SK-N-MC (cell line): ENCODE measurements at regions not wholly inside any gene's neighbourhood (a gene's known extent, or its start where the extent isn't known, plus 50 kb on each side); places are given as distances from the start of the nearest gene placed in this dataset.

ENCODE experiments used
- EZH2 ChIP-seq: fragments of 200-600 bp; sonication (generic); IDR thresholded peaks from one replicate; pipeline ENCODE4 v1.6.1; 2017; ENCODE audit warnings: antibody characterized with exemption
- FOXP2 ChIP-seq: optimal IDR thresholded peaks from 2 replicates; pipeline ENCODE3; 2011; ENCODE audit warnings: mild to moderate bottlenecking, moderate library complexity; ENCODE audit not compliant: insufficient read depth; ENCODE audit errors: extremely low read length, control extremely low read depth
- POLR2AphosphoS5 ChIP-seq: IDR thresholded peaks from 2 replicates; pipeline ENCODE4 v1.6.1; 2012; ENCODE audit warnings: mild to moderate bottlenecking, low read depth, low read length, borderline replicate concordance

- TF ChIP-seq POLR2AphosphoS5: no peak
- no peak for TF ChIP-seq EZH2
- TF ChIP-seq FOXP2: no peak
Observed at GRCh38 chr4:134089885-134090284, 111.7 kb downstream of the PABPC4L start.
